ENCODE measurements at regions not wholly inside any gene's neighbourhood (a gene's known extent, or its start where the extent isn't known, plus 50 kb on each side); places are given as distances from the start of the nearest gene placed in this dataset.
"Not testable (repeated sequence)": the region's sequence is repeated elsewhere in the genome, so short reads cannot be mapped to it uniquely, and the experiment has no call there.

- TF ChIP-seq STAT6 (CRISPR knock-in tag; conservative IDR thresholded peaks at IDR 0.05; ENCODE audit: low read depth) (no peak), ZNF396 (CRISPR knock-in tag; IDR thresholded peaks at IDR 0.05; ENCODE audit: borderline replicate concordance) (no peak), ATF3 (CRISPR knock-in tag; conservative IDR thresholded peaks at IDR 0.05) (no peak), ZNF121 (CRISPR knock-in tag; IDR thresholded peaks at IDR 0.05) (no peak), FOXJ3 (CRISPR knock-in tag; IDR thresholded peaks at IDR 0.05; ENCODE audit: borderline replicate concordance) (no peak)
These were observed 359.1 kb downstream of the PDCD6IP start (continued) for GRCh38 chr3:34157491-34157890.

- no peak for TF ChIP-seq ZSCAN18 (CRISPR knock-in tag; IDR thresholded peaks at IDR 0.05)
- no peak for TF ChIP-seq ESRRA (CRISPR knock-in tag; IDR thresholded peaks at IDR 0.05; ENCODE audit: borderline replicate concordance)
- TF ChIP-seq ZNF121 (CRISPR knock-in tag; IDR thresholded peaks at IDR 0.05), result no peak
- no peak for TF ChIP-seq ERG (CRISPR knock-in tag; IDR thresholded peaks at IDR 0.05)
- no peak for TF ChIP-seq AFF4 (CRISPR knock-in tag; IDR thresholded peaks at IDR 0.05; ENCODE audit: borderline replicate concordance)
- CTCF ChIA-PET, result no interaction called here
- POLR2A ChIA-PET, result no interaction called here
These were observed 361.4 kb downstream of the PDCD6IP start for GRCh38 chr3:34159613-34160420.

GRCh38 chr3:34169636-34170035 lies 371.2 kb downstream of the PDCD6IP start:
- ATAC-seq; H3K27ac Mint-ChIP-seq; POLR2A ChIA-PET; H3K36me3 Mint-ChIP-seq; DNase-seq (ENCODE audit: low spot score); H3K4me1 Mint-ChIP-seq; H3K27me3 Mint-ChIP-seq (ENCODE audit: low read depth); H3K4me3 Mint-ChIP-seq; CTCF ChIA-PET: not testable (repeated sequence)
- peaks cover 14% of the 10 kb centered on the region for H3K9me3 Mint-ChIP-seq
- peak; percentile 92 for TF ChIP-seq HMGA2 (CRISPR knock-in tag; IDR thresholded peaks at IDR 0.05)

More at GRCh38 chr3:34159613-34160420, 361.4 kb downstream of the PDCD6IP start:
- Mint-ChIP-seq H3K27me3 (ENCODE audit: low read depth) (no peaks in the 10 kb centered on the region), H3K9me3 (no peaks in the 10 kb centered on the region), H3K4me1 (0 out of 2 replicates have a peak, but pooled peaks cover 3% of the 10 kb centered on the region), H3K4me3 (no peak overlapping the region), H3K36me3 (no peaks in the 10 kb centered on the region), H3K27ac (no peak overlapping the region)
- DNase-seq (ENCODE audit: low spot score) (no peak), ATAC-seq (no peak)

Measured in WTC11 (cell line).